ENCODE measurements at regions not wholly inside any gene's neighbourhood (a gene's known extent, or its start where the extent isn't known, plus 50 kb on each side); places are given as distances from the start of the nearest gene placed in this dataset.

GRCh38 chr5:66342341-66342880 lies 198.3 kb downstream of the SREK1 start:
- DNase-seq (ENCODE audit: low spot score in 2 of 2, unreplicated experiment in 2 of 2), result no peak
- TF ChIP-seq CTCF (IDR thresholded peaks at IDR 0.05; ENCODE audit: unreplicated experiment), result no peak
- no peaks in the 10 kb centered on the region for H3K36me3 Mint-ChIP-seq
- peaks cover 3% of the 10 kb centered on the region for H3K9me3 Mint-ChIP-seq
- H3K27me3 Mint-ChIP-seq (ENCODE audit: low read depth), result peaks cover 18% of the 10 kb centered on the region
- no peak overlapping the region for H3K4me3 Mint-ChIP-seq
- H3K4me1 Mint-ChIP-seq, result peaks cover 10% of the 10 kb centered on the region
- H3K27ac Mint-ChIP-seq, result no peak overlapping the region

DNA sequence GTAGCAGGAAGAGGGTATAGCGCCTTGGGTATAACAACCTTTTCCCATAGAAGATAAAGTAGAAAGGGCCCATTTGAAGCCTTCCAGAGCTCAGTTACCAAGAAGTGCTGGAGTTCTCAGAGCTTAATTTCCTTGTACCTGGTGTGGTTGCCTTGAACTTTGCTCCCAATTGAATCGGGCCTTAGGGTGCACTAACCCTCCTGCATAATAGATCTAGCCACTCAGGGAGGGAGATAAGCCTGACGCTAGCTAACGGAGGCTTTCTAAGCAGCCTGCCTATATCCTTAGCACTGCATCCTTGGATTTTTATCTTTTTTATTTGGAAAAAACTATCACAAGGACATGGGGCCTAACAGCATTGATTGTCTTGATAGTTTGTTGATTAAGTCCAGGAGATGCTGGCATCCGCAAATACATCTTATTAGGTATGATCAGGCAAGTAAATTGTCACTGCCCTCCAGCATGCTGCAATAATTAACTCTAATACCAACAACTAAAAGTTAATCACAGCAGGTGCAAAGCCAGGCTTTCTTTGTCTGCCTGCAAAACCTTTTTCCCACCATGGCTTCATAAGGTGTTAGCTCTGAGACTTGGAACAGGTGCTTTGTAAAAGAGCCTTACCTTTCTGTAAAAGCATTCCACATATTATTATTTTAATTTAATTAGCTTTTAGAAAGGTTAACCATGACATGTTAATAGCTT lies 199.4 kb downstream of the SREK1 start:
- H3K9me3 Mint-ChIP-seq, result peaks cover 3% of the 10 kb centered on the region
- H3K27me3 Mint-ChIP-seq (ENCODE audit: low read depth), result peaks cover 25% of the 10 kb centered on the region
- no peak for DNase-seq (ENCODE audit: low spot score in 2 of 2, unreplicated experiment in 2 of 2)
- H3K27ac Mint-ChIP-seq, result no peak overlapping the region
- no peak for TF ChIP-seq CTCF (IDR thresholded peaks at IDR 0.05; ENCODE audit: unreplicated experiment)
- no peaks in the 10 kb centered on the region for H3K4me1 Mint-ChIP-seq
- H3K4me3 Mint-ChIP-seq, result no peak overlapping the region
- no peaks in the 10 kb centered on the region for H3K36me3 Mint-ChIP-seq

DNA sequence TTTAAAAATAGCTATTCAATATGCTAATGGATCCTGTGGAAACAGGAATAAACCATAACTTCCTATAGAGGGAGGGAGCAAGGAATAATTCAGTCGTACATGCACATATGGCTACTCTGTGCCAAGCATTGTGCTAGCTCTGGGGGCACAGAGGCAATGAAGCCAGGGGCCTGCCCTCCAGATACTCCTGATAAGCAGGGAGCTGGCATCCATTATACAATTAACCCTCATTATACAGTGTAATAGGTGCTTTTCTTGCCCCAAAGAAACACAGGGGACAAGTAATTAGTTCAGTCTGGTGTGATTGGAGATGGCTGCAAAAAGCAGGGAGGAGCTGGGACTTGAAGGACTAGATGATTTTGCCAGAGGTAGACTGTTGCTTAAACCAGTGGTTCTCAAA lies 200.4 kb downstream of the SREK1 start:
- H3K9me3 Mint-ChIP-seq, result peaks cover 3% of the 10 kb centered on the region
- no peak for DNase-seq (ENCODE audit: low spot score in 2 of 2, unreplicated experiment in 2 of 2)
- TF ChIP-seq CTCF (IDR thresholded peaks at IDR 0.05; ENCODE audit: unreplicated experiment), result no peak
- no peaks in the 10 kb centered on the region for H3K4me1 Mint-ChIP-seq
- no peak overlapping the region for H3K27ac Mint-ChIP-seq
- H3K4me3 Mint-ChIP-seq, result no peak overlapping the region
- H3K27me3 Mint-ChIP-seq (ENCODE audit: low read depth), result peaks cover 32% of the 10 kb centered on the region
- H3K36me3 Mint-ChIP-seq, result no peaks in the 10 kb centered on the region

GRCh38 chr5:66345281-66345680 lies 201.2 kb downstream of the SREK1 start:
- no peak for DNase-seq (ENCODE audit: low spot score in 2 of 2, unreplicated experiment in 2 of 2)
- Mint-ChIP-seq H3K36me3 (no peaks in the 10 kb centered on the region), H3K4me1 (no peaks in the 10 kb centered on the region)

DNA sequence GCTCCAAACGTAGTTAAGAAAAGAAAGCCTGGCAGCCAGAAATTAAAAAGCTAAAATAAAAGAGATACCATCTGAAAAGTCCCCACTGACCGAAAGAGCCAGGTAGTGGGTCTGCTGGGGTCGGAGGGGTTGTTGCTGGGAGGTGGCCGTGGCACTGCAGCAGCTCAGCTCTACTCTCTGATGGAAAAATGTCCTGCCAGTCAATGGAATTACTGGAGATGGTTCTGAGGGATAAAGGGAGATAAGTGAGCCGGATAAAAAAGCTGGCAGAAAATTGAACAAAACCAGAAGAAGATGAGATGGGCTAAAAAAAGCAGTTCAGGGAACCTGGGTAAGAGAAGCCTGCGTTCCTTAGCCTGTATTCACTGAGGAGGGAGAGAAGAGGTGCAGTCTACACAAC lies 202.8 kb downstream of the SREK1 start:
- Mint-ChIP-seq H3K9me3 (peaks cover 2% of the 10 kb centered on the region), H3K27ac (no peak overlapping the region), H3K4me1 (no peaks in the 10 kb centered on the region), H3K27me3 (ENCODE audit: low read depth) (peaks cover 53% of the 10 kb centered on the region), H3K36me3 (no peaks in the 10 kb centered on the region), H3K4me3 (no peak overlapping the region)
- TF ChIP-seq CTCF (IDR thresholded peaks at IDR 0.05; ENCODE audit: unreplicated experiment), result no peak
- no peak for DNase-seq (ENCODE audit: low spot score in 2 of 2, unreplicated experiment in 2 of 2)

More at GRCh38 chr5:66345281-66345680, 201.2 kb downstream of the SREK1 start:
- Mint-ChIP-seq H3K4me3 (no peak overlapping the region), H3K27ac (no peak overlapping the region), H3K27me3 (ENCODE audit: low read depth) (peaks cover 39% of the 10 kb centered on the region), H3K9me3 (peaks cover 3% of the 10 kb centered on the region)
- TF ChIP-seq CTCF (IDR thresholded peaks at IDR 0.05; ENCODE audit: unreplicated experiment), result no peak

Measured in mesothelial cell of epicardium (in vitro differentiated cells).